GM13977 (cell line): ENCODE measurements at regions not wholly inside any gene's neighbourhood (a gene's known extent, or its start where the extent isn't known, plus 50 kb on each side); places are given as distances from the start of the nearest gene placed in this dataset.

Experiments
- DNase-seq: peaks from one replicate; pipeline ENCODE4 v3.0.0; 2012; ENCODE audit warnings: low spot score
- in situ Hi-C: fragments of 300-500 bp; cut with MboI; formaldehyde crosslinking; loops from one replicate; pipeline ENCODE4 v1.12.0; 2022; ENCODE audit warnings: low sequenced_read_pairs, low pct_unique_long_range_greater_than_20kb, mixed read lengths, inconsistent platforms; ENCODE audit not compliant: unreplicated experiment
- TF ChIP-seq, protein P1 (sequence below): IDR thresholded peaks from 2 replicates; pipeline ENCODE4 v1.5.1; 2012; ENCODE audit warnings: mild to moderate bottlenecking, control low read depth; ENCODE audit not compliant: insufficient read depth; ENCODE audit errors: extremely low read depth, missing control alignments

DNA sequence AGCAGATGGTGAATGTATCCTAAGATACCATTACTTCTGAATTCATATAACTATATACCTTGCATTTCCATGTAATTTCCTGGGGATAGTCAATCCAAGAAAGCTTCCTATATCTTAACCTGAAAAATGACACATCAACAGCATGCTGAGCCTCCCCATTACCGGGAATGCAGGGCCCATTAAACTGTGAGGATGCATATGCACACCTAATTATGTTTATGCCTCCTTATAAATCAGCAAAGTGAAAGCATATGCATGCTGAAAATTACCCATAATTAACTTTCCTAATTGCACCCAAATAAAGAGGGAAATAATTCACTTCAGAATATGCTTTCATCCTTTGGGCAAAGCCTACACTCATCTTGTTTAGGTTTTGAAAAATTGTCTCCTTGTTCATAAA, 663.0 kb downstream of the KCNA4 start:
- no peak for DNase-seq
- in situ Hi-C loops, result no loop called here
- TF ChIP-seq, protein P1, sequence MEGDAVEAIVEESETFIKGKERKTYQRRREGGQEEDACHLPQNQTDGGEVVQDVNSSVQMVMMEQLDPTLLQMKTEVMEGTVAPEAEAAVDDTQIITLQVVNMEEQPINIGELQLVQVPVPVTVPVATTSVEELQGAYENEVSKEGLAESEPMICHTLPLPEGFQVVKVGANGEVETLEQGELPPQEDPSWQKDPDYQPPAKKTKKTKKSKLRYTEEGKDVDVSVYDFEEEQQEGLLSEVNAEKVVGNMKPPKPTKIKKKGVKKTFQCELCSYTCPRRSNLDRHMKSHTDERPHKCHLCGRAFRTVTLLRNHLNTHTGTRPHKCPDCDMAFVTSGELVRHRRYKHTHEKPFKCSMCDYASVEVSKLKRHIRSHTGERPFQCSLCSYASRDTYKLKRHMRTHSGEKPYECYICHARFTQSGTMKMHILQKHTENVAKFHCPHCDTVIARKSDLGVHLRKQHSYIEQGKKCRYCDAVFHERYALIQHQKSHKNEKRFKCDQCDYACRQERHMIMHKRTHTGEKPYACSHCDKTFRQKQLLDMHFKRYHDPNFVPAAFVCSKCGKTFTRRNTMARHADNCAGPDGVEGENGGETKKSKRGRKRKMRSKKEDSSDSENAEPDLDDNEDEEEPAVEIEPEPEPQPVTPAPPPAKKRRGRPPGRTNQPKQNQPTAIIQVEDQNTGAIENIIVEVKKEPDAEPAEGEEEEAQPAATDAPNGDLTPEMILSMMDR, result no peak

DNA sequence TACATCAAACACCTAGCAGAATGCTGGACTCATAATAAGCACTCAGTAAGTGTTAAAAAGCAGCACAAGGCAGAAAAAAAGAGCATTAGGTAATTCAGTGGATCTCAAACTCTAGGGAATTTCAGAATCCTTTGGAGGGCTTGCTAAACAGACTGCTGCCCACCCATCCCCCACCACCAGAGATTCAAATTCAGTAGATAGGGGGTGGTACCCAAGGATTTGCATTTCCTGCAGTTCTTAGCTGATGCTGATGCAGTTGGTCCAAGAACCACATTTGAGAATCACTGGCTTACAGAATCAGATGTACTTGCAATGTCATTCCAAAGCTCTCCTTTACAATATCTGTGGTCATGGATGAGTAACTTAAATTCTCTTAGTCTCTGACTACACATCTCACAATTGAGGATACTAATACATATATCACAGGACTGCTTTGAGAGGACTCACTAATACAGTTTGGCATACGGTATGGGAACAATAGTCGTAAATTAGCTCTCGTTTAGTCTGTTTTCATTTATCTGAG, 664.5 kb downstream of the KCNA4 start:
- no peak for DNase-seq
- in situ Hi-C loops, result no loop called here
- TF ChIP-seq, protein P1, result no peak

DNA sequence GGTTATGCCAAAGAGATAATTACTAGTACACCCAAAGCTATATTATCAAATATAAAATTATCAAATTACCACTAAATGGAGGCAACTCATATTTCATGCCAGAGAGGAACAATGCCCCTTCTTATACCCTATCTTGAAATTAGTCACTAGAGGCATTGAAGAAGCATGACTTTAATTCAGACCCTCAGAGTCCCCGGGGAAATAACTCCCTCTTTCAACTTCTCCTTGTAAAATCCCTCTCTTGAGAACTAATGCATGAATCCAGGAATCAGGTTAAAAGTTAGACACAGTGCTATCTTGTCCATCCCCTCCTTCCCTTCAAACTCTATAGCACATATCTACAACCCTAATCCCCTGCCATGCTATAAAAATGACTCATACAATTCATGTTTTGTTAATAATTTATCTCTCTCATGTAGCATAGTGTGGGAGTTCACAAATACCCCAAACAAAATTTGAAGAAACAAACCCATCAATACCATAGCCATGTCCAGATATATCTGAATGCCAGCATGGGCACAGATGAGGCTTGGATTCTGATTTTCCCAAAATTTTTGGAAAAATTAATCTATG, 665.4 kb downstream of the KCNA4 start:
- DNase-seq, result no peak

DNA sequence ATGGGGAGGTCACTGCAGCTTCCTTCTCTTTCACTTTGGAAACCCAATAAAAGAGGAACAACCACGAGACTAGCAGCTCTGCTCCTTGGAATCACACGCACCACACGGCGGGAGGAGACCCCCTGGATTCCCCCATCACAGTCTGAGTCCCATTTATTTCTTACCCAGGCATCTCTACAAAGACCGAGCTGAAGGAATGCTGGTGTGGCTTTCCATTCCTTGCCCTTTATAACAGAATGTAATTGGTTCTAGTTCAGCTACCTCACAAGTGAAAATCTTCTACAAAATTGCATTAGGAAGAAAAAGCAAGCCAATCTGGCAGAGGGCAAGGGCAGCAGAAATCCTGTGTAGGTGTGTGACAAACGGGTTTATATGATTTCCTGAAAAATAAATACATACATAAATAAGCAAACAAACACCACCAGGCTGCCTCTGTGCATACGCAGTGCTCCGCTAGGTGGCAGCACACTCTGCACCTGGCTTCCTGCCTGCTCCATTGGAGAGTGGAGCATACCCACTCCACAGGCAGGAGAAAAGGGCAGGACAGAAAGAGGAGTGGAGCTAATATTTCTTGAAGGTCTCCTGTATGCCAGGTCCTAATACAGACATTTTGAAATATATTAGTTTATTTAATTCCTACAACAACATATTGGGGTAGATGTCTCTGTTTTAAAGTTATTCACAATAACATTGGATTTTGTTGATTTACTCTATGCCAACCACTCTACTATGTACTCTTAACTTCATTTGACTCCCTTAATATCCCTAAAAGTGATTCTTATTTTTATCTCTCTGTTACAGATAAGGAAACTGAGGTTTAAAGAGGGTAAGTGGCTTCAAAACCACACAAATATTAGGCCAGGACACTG, 673.1 kb downstream of the KCNA4 start:
- in situ Hi-C loops, result loop anchor here (25.0 kb wide), 2 partner anchors 656 to 1631 kb away; partner anchors contain the start of gene BDNF
- TF ChIP-seq, protein P1, result peak; percentile 97
- DNase-seq, result peak; percentile 9

More for the DNA sequence above, 665.4 kb downstream of the KCNA4 start:
- TF ChIP-seq, protein P1, result no peak
- in situ Hi-C loops, result no loop called here

DNA sequence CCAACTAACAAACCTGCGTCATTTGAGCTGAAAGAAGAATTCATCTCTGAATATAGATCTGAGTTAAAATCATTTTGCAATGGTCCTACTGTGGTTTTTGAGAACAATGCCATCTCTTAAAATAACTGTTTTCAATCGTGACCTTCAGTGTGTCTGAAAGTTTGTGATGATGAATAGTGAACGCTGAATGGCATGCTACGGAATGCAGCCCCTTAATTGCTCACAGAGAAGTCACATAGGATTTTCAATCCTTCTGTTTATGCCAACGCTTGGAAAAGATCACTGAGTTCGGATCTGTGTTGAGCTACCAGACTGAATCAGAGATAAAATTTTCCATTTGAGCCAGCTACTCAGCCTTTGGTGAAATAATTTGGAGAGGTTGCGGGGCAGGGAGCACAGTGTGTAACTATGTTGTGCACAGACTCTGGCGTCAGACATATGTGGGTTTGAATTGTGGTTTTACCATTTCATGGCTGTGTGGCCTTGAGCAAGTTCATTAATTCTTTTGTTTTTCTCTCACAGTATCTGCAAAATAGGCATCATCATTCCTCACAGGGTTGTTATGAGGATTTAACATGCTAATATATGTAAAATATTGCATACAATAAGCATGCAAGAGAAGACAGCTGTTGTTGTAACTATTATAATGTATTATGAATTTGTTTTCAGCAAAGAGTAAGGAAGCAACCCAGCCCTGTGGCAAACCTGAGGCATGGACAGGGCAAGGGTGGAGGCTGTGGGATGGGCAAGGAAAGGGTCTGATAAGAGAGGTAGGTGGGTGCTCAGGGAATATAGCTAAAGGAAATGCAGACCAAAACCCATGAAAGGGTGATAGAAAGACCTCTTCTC, 679.9 kb downstream of the KCNA4 start:
- in situ Hi-C loops, result loop anchor here (25.0 kb wide), 2 partner anchors 650 to 1625 kb away; partner anchors contain the start of gene BDNF
- TF ChIP-seq, protein P1, result no peak
- no peak for DNase-seq

DNA sequence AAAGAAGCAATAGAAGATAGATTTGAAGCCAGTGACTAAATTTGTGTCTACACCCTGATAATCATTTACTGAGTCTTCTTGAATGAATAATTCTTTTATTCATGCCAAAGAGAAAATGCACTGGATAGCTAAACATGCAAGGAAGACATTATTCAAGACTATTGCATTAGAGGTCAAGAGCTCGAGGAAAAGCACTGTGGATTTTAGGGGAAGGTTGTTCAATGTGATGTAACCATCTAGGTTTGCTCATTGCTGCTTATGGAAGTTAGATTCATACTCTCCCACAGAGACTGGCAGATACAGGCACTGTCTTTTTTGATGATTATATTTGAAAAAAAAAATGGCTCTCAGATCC, 682.1 kb downstream of the KCNA4 start:
- no peak for DNase-seq
- TF ChIP-seq, protein P1, result no peak
- in situ Hi-C loops, result loop anchor here (25.0 kb wide), 2 partner anchors 647 to 1622 kb away; partner anchors contain the start of gene BDNF
